C1 segment of cervical spinal cord (tissue), 14 donors: ENCODE measurements at regions not wholly inside any gene's neighbourhood (a gene's known extent, or its start where the extent isn't known, plus 50 kb on each side); places are given as distances from the start of the nearest gene placed in this dataset.
"Not testable (repeated sequence)": the region's sequence is repeated elsewhere in the genome, so short reads cannot be mapped to it uniquely, and the experiment has no call there.

Source experiments
- DNase-seq, 14 donors: peaks; one replicate each; lab custom pipeline; 2025; lab: John Stamatoyannopoulos, UW

DNA sequence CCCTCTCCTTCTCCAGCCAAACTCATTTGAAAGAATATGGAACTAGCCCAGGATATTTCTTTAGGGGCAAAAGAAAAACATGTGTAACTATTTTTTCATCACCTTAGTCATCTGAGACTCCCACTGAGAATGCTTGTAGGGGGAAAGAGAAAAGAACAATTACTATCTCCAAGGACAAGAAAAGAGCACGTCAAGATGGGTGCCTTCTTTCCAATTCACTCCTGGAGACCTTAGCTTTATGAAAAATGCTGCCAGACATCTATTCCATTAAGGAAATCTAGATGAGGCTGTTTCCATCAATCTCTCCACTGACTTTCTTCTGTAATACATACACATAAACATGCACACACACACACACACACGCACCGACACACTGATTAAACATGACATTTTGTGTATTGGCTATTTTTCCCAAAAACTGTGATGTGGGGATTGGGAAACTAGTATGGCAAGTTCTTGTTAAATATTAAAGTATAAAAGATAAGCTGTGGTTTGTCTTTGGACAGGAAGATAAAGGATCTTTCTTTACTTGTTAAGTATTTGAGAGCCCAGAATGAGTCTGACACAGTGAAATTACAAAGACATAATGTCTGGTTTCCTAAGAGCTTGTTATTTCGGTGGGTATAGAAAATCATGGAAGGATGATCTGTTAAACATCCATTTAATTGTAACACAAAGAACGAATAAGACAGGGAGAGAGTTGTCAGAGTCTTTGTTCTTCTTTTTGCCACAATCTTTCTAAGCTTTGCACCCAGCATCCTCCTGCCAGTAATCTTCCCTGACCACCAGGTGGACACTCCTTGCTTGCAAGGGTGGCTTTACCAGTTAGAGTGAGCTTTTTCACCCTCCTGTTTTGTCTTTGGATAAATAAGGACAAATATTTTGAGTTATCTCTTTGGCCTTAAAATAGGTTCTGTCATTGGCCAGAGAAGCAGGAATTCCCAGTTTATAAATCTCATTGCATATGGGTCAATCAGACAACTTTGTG, 177.3 kb upstream of the TMEM72 start:
- no peak for DNase-seq

DNA sequence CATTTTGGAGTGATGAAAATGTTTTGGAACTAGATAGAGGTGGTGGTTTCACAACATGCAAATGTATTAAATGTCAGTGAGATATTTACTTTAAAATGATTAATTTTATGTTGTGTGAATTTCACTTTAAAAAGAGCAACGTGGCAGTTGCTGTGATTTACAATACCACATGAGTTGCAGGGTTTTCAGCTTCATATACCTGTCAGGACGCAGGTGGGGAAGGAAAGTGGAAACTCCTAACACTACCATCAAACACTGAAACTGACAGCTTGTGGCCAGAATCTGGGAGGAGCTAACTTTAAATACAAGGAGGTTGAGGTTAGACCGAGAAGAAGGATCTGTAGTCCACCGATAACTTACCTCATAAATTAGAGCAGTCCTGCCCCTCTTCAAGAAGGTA, 168.9 kb upstream of the TMEM72 start:
- DNase-seq: no peak

DNA sequence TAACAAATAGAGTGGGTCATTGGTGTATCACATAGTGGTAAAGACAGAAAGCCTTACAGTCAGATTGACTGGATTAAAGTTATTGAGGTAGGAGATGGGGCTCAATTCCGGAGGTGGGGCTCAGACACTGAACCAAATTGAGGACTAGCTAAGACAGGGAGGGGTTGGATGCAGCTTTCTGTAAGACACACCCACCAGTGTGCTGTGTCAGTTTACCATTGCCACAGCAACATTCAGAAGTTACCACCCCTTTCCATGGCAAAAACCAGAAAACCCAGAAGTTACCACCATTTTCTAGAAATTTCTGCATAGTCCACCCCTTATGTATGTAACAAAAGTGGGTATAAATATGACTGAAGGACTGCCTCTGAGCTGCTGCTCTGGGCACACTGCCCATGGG, 167.6 kb upstream of the TMEM72 start:
- no peak for DNase-seq

DNA sequence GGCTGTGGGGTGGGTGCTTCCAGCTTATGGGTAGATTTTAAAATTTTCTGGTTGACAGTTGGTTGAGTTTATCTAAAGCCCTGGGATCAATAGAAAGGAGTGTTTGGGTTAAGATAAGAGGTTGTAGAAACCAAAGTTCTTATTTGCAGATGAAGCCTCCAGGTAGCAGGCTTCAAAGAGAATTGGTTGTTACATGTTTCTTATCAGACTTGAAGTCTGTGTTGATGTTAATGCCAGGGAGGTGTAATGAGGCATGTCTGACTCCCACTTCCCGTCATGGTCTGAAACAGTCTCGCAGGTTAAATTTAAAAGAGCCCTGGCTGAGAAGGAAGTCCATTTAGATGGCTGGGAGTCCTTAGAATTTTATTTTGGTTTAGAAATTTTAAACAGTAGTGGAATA, 165.2 kb upstream of the TMEM72 start:
- DNase-seq: no peak

DNA sequence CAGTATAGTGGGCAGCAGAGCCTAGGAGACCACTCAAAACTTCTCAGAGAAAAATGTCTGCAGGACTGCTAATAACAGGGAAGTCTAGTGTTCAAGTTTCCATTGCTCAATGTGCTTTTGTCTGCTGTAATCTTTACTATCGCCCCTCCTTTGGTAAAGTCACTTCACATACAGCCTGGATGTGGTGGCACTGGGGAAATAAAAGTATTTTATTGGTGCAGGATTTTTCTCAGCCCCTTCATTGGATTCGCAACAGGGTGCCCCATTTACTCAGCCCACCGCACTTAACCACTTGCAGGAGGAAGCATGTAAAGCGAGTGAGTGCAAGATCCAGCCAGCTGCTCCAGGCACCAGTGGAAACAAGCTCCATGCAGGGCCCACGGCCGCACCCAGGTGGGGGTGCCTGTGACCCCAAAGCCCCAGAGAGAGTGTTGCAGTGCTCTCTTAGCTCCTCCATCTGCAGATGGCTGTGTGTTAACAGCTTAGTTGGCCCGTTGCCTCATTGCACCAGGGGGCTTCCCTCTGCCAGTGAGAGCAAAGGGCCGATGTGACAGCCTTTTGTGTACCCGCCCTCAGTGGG, 163.5 kb upstream of the TMEM72 start:
- DNase-seq: no peak

DNA sequence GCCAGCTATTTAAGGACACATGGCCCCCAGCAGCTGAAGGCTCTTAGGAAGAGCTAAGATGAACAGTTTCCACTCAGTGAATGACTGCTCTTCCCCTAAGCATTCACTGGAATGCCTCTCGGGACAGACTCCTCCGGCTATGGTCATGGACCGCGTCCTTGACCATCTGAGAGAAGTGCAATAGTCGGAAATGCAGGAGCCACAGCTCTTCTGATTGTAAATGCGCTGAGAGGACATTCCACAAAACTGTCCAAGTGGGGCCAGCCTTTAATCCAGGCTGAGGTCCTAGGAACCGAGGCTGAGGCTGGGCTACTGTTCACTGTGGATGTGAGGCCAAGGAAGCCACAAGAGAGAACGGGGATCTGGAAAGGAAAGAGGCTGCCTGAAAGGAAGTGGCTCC, 162.0 kb upstream of the TMEM72 start:
- DNase-seq: no peak

DNA sequence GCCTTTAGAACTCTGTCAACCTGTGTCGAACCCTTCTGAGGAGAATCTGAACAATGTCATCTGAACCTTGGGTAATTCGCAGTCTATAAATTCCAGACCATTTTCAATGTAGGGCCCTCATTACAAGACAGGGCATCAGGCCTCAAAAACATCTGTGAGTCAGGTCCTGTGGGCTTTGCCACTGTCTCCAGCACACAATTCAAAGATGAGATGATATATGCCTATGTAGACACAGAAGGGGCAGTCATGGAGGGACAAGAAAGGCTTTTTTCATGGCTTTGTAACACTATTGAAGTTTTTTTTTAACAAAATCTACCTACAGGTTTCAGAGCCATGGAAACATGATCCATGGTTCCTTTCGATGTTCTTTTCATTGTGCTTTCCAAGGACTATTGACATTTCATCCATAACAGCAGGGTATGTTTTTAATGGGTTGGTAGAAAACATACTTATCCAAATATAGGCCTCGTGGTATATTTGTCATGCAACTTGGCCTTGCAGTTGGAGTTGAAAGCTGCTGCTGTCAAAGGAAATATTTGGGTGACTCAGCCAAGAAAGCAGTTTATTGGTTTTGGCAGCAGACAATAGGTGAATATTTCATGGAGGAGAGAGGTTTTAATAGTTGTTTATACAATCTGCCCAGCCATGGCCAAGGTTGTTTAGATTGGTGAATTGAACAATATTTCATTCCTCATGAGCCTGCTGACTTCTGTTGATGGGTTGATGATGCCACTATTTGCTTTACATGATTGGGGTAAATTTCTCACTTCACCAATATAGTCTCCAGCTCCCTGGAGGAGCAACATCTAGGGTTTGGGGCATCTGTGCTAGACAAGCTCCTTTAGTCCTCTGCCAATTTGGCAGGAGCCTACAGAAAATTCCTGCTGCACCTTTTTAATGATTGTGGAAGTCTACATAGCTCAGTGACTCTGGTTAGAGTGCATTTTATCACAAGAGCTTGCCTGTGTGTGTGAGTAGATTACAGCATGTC, 158.4 kb upstream of the TMEM72 start:
- DNase-seq: no peak

DNA sequence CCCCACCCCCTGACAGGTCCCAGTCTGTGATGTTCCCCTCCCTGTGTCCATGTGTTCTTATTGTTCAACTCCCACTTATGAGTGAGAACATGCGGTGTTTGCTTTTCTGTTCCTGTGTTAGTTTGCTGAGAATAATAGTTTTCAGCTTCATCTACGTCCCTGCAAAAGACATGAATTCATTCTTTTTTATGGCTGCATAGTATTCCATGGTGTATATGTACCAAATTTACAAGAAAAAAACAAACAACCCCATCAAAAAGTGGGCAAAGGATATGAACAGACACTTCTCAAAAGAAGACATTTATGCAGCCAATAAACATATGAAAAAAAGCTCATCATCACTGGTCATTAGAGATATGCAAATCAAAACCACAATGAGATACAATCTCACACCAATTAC, 156.8 kb upstream of the TMEM72 start:
- not testable (repeated sequence) for DNase-seq

DNA sequence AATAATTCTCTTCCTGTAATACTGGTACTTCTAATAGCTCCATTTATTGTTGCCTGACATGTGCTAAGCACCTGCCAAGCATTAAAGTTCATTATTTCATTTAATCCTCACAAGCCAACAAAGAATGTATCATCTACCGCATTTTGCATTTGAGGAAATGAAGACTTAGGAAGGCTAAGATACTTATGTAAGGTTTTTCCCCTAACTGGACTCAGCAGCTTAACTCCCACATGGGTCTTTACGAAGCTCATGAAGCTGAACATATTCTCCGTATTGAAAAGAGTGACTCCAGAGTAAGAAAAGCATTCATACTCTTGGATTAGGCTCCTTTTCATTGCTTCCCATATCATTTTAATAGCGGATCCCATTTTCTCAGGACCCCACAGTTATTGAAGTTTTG, 155.7 kb upstream of the TMEM72 start:
- DNase-seq: no peak

DNA sequence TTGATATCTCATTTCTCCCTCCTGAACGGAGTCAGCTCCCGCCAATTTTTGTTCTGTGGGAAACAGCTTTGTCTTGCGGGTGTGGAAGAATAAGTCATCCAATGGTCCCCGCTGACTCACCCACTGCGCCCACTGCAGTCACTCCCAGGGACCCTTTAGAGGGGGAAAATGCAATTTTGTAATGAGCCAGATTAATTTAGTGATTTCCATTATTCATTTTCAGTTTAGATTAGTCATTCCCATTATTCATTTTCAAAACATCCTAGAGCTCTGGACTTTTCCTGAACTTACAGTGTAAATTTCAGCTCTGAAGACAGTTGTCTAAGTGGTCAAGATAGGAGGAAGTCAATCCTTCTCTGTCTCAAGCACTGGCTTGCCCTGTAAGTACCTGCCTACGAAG, 154.9 kb upstream of the TMEM72 start:
- DNase-seq: no peak

DNA sequence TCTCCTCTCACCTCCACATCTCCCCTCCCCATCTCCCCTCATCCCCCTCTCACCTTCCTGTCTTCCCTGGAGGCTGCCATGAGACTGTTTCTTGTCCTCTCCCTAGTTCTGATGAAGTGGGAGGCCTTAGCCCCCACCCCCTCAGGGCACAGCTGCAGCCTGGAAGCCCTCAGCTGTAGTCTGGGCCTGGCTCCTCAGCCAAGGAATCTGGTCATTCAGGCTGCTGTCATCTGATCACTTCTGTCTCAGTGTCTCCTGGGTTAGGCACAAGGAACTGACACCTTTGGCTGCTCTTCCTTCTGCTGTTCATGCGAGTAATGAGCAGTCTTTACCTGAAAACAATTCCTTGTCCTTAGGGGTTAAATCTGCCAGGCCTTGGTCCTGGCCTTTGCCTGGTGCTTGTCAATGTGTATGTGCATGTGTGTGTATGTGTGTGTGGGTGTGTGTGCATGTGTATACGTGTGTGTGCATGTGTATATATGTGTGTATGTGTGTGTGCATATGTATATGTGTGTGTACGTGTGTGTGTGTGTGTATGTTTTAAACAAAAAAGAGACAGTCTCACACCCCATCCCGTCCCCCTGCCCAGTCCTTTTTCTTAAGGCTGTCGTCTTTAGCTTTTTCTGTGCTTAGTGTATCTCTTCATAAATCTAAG, 153.5 kb upstream of the TMEM72 start:
- DNase-seq: no peak

DNA sequence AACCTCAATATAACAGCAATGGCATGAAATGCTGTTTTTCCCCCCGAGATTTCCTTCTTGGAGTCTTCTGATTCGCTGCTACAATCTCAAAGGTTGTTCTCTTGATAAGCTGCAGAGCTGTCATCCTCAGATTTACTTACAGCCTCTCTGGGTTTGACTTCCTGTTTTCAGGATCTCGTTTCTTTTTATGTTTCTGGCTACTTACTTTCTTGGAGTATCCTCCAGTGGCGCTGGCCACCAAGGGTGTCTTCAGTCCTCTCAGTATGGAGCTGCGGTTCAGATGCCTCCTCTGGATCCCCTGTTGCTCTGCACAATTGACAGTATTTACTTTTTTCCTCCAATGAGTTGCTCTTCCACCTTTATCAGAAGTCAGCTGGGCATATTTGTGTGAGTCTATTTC, 152.0 kb upstream of the TMEM72 start:
- DNase-seq: no peak

DNA sequence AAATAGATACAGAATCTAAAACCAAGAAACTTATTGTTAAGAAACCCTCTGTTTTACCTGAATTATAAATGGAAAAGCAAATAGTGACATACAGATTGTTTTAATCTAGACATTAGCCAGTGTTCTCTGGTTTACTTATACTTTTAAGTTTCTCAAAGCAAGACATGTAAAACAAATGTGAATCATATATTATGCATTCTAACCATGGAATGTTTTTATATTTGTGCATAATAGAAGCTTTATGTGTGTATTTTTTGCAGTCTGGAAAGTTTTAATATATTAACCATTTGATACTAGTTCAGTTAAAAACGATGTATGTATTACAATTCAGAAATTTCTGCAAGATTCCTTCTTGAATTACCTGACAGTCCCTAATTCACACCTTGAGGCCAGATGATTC, 150.6 kb upstream of the TMEM72 start:
- no peak for DNase-seq

DNA sequence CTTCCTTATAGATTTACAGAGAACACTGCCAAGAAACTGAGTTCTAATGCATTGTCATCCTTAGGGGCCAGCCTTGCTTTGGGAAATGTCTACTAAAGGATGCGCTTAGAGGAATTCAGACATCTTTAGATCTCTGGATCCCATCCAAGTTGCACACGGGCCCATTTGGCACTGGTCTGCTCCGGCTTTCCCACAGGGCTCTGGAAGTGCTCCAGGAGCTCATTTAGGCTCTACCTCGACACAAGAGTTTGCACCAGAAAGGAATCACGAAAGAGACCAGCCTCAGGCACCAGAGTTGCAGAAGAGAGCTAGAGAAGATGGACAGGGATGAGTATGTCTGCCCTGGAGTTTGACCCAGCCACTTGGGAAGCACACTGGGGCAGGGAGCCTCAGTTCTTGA, 150.1 kb upstream of the TMEM72 start:
- no peak for DNase-seq

DNA sequence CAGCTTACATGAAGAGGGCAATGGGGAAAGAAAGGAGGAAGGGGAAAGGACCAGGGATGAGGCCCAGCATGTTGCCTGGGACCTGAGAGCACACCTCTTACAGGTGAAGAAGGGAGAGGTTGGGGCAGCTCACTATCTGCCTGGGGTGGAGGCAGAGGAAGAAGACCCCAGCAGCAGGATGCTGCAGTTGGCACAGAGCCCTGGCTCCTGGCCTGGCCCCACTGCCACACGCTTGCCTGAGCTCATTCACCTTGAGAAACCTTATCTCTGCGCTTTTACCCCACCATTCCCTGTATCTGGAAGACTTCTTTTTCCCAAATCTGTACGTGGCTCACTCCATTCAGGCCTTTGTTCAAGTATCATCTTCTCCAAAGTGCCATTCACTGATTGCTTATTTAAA, 147.8 kb upstream of the TMEM72 start:
- DNase-seq: no peak

DNA sequence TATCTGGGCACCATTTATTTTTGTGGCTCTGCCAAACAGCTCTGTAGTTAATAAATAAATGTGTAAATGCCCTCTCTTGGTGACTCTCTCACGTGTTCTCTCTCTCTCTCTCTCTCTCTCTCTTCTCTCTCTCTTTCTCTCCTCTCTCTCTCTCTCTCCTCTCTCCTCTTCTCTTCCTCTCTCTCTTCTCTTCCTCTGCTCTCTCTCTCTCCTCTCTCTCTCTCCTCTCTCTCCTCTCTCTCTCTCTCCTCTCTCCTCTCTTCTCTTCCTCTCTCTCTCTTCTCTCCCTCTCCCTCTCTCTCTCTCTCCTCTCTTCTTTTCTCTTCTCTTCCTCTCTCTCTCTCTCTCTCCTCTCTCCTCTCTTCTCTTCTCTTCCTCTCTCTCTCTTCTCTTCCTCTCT, 145.8 kb upstream of the TMEM72 start:
- DNase-seq: no peak

DNA sequence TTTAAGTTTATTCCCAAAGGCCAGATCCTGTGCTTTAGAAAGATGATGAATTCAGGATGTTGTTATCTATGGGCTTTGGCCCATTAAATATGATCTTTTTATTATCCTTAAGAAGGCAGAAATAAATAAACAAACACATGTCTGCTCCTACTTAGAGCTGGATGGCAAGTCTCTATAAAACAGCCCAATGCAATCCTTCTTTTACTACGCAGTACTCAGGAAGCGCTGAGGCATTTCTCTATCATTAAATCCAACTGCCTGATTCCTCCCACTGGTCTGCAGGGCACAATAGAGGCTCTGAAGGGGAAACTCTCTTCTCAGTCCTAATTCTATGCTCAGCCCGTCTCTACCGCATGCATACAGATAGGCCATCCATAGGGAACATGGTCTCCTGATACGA, 144.5 kb upstream of the TMEM72 start:
- DNase-seq: no peak

DNA sequence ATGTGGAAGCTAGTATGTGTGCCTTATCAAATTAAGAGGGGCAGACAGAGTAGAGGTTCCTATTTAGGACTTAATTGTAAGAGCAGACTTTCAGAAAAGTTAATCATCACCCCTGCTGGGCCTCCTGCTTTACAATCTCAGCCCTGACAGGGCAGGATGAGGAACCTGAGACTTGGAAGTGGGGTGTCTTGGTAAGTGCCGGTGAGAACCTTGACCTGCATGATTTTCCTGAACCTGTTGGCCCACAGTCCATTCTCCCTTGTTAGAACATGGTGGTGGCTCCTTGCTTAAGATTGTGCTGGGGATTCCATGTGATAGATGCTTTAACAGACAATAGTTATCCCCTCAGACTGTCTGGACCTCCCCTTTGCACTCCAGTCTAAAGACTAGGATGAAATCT, 141.7 kb upstream of the TMEM72 start:
- no peak for DNase-seq

DNA sequence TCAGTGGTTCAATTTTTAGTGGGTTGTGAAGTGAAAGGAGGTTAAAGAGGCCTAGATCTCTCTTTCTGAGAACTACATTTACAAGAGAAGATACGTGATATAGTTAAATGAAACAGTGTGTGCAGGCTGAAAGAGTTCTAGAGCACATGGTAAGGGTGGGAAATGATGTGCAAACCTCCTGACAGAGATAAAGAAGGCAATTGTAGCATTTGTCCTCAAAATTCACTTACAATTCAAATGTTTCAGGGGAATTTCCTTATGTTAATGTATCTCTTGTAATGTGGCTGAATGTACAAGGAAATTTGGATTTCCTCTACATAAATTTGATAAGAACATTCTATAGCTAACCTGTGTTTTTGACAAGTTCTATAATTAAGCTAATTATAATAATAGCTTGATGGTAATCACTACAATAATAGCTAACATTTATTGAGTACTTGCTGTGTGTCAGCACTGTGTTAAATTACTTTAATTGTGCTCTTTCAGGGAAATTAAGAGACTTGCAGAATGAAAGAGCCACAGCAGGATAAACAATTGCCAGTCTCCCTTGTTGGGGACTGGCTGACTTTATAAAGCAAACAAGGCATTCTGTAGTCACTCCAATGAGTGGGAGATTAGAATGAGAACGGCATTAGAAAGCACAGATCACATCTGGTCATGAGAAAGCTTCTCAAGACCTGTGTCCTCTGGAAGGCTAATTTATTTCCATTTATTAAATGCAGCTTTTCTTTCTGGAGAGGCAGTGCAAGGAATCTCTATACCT, 139.7 kb upstream of the TMEM72 start:
- DNase-seq: no peak

DNA sequence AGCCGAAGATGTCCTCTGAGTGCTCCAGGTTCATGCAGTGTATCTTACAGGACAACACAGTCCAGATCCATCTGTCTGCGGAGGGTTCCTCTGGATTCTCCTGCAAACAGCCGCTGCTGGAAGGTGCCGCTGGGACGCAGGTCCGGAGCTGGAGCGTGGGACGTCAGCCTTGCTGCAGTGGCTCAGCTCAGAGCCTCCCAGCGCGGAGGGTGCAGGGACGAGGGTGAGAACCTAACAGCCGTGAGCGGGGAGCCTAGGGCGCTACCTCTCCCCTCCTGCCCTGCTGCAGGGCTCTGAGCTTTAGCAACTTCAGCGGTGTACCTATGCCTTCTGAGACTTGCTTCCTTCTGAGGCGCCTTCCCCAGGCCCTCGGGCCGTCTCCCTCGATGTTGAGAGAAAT, 137.6 kb upstream of the TMEM72 start:
- no peak for DNase-seq
